Liver (tissue), 8 donors: ENCODE measurements at regions not wholly inside any gene's neighbourhood (a gene's known extent, or its start where the extent isn't known, plus 50 kb on each side); places are given as distances from the start of the nearest gene placed in this dataset.

Source experiments
- DNase-seq: peaks from one replicate; pipeline ENCODE4 v3.0.0-alpha.2; 2017; ENCODE audit warnings: low spot score
- H3K27ac ChIP-seq, 2 donors: one replicate each; pipeline ENCODE4 v1.7.0; 2013; ENCODE audit warnings: inconsistent platforms in 2 of 2, low read length in 2 of 2, control low read depth in 1 of 2, low read depth in 1 of 2, mild to moderate bottlenecking in 1 of 2
- H3K27me3 ChIP-seq, 4 donors: one replicate each; pipeline versions ENCODE4 v1.6.1 to v1.7.0; 2013; ENCODE audit warnings: low read length in 3 of 4, inconsistent platforms in 1 of 4, mild to moderate bottlenecking in 1 of 4, moderate library complexity in 1 of 4; ENCODE audit not compliant: control insufficient read depth in 4 of 4, insufficient read depth in 4 of 4
- H3K36me3 ChIP-seq, 4 donors: one replicate each; pipeline versions ENCODE4 v1.6.1 to v1.7.0; 2013; ENCODE audit warnings: low read length in 3 of 4, mild to moderate bottlenecking in 3 of 4, low read depth in 1 of 4, moderate library complexity in 1 of 4; ENCODE audit not compliant: control insufficient read depth in 4 of 4, insufficient read depth in 3 of 4
- H3K4me1 ChIP-seq, 4 donors: one replicate each; pipeline versions ENCODE4 v1.6.1 to v1.7.0; 2013; ENCODE audit warnings: low read length in 3 of 4, mild to moderate bottlenecking in 3 of 4, moderate library complexity in 1 of 4; ENCODE audit not compliant: control insufficient read depth in 4 of 4, insufficient read depth in 4 of 4
- H3K4me3 ChIP-seq, 3 donors: one replicate each; pipeline versions ENCODE4 v1.6.1 to v1.7.0; 2013; ENCODE audit warnings: low read length in 3 of 3, control low read depth in 1 of 3, low read depth in 1 of 3, mild to moderate bottlenecking in 1 of 3
- H3K9ac ChIP-seq, 2 donors: one replicate each; pipeline ENCODE4 v1.7.0; 2013; ENCODE audit warnings: low read length in 2 of 2, mild to moderate bottlenecking in 2 of 2, moderate library complexity in 2 of 2, control low read depth in 1 of 2, low read depth in 1 of 2
- H3K9me3 ChIP-seq, 4 donors: one replicate each; pipeline versions ENCODE4 v1.6.1 to v1.7.0; 2013; ENCODE audit warnings: low read length in 3 of 4; ENCODE audit not compliant: control insufficient read depth in 4 of 4
- ATF3 ChIP-seq: IDR thresholded peaks from 2 replicates; pipeline ENCODE4 v1.6.1; 2016; ENCODE audit warnings: antibody characterized with exemption
- CTCF ChIP-seq: fragments of 150-350 bp; IDR thresholded peaks from 2 replicates; pipeline ENCODE4 v1.5.1; 2017; ENCODE audit warnings: improper control_type of control experiment, low read depth, low read length; ENCODE audit not compliant: missing input control
- EGR1 ChIP-seq, 2 donors: IDR thresholded peaks; 2 replicates each; pipeline ENCODE4 v1.6.1; 2016 to 2018; ENCODE audit warnings: antibody characterized with exemption in 2 of 2, low read depth in 2 of 2
- FOXA1 ChIP-seq: IDR thresholded peaks from 2 replicates; pipeline ENCODE4 v1.6.1; 2016; ENCODE audit warnings: antibody characterized with exemption
- FOXA2 ChIP-seq: IDR thresholded peaks from 2 replicates; pipeline ENCODE4 v1.6.1; 2016; ENCODE audit warnings: antibody characterized with exemption
- HNF4A ChIP-seq, 2 donors: conservative IDR thresholded peaks; 2 replicates each; pipeline ENCODE4 v1.6.1; 2016; ENCODE audit warnings: antibody characterized with exemption in 2 of 2, mild to moderate bottlenecking in 2 of 2
- JUND ChIP-seq, 2 donors: IDR thresholded peaks; 2 replicates each; pipeline ENCODE4 v1.6.1; 2016; ENCODE audit warnings: antibody characterized with exemption in 2 of 2
- NR2F2 ChIP-seq: IDR thresholded peaks from 2 replicates; pipeline ENCODE4 v1.6.1; 2016; ENCODE audit warnings: antibody characterized with exemption
- RAD21 ChIP-seq, 2 donors: IDR thresholded peaks; 2 replicates each; pipeline ENCODE4 v1.6.1; 2016; ENCODE audit warnings: antibody characterized with exemption in 2 of 2, mild to moderate bottlenecking in 2 of 2
- RXRA ChIP-seq, 2 donors: IDR thresholded peaks; 2 replicates each; pipeline ENCODE4 v1.6.1; 2017 to 2018; ENCODE audit warnings: antibody characterized with exemption in 2 of 2, mild to moderate bottlenecking in 1 of 2
- SP1 ChIP-seq: IDR thresholded peaks from 2 replicates; pipeline ENCODE4 v1.6.1; 2018; ENCODE audit warnings: antibody characterized with exemption, mild to moderate bottlenecking
- TAF1 ChIP-seq: conservative IDR thresholded peaks from 2 replicates; pipeline ENCODE4 v1.6.1; 2016; ENCODE audit warnings: antibody characterized with exemption, mild to moderate bottlenecking
- ZBTB33 ChIP-seq: IDR thresholded peaks from 2 replicates; pipeline ENCODE4 v1.6.1; 2016; ENCODE audit warnings: antibody characterized with exemption
- WGBS: extraction: QIAGEN DNeasy Blood & Tissue Kit; methylation state at CpG from one replicate; pipeline ENCODE4 v1.1.7; 2013; 5-methylcytosine and 5-hydroxymethylcytosine counted together
- donor health status: healthy.
- donor health status: healthy.
- donor health status: healthy.
- donor health status: healthy.
- donor health status: healthy.

- DNase-seq, result no peak
- Histone ChIP-seq H3K27ac (no peak overlapping the region), H3K36me3 (no peaks in the 10 kb centered on the region), H3K9ac (no peak overlapping the region), H3K9me3 (no peaks in the 10 kb centered on the region), H3K4me3 (no peak overlapping the region), H3K4me1 (peaks cover 0 to 2% (median 0%) of the 10 kb centered on the region in 4 donors), H3K27me3 (peaks cover 0 to 3% (median 0%) of the 10 kb centered on the region in 4 donors)
- 85% methylated on average over 2 of the region's 2 CpGs for WGBS
- TF ChIP-seq ATF3 (no peak), RXRA (IDR thresholded peaks at IDR 0.05) (no peak), SP1 (no peak), EGR1 (IDR thresholded peaks at IDR 0.05; ENCODE audit: low read depth in 2 of 2) (no peak), CTCF (no peak), FOXA1 (no peak), HNF4A (conservative IDR thresholded peaks at IDR 0.05) (no peak), NR2F2 (no peak), TAF1 (no peak), ZBTB33 (no peak), JUND (IDR thresholded peaks at IDR 0.05) (no peak)
These were observed 119.7 kb upstream of the ADAMTS5 start for GRCh38 chr21:27086630-27087029.

- no peak for TF ChIP-seq RAD21 (IDR thresholded peaks at IDR 0.05)
- no peak for TF ChIP-seq EGR1 (IDR thresholded peaks at IDR 0.05; ENCODE audit: low read depth in 2 of 2)
- TF ChIP-seq JUND (IDR thresholded peaks at IDR 0.05), result no peak
- WGBS, result 62% methylated on average over 6 of the region's 6 CpGs
- Histone ChIP-seq H3K4me3 (no peak overlapping the region), H3K36me3 (no peaks in the 10 kb centered on the region), H3K9ac (no peak overlapping the region), H3K27ac (no peak overlapping the region), H3K9me3 (no peaks in the 10 kb centered on the region), H3K27me3 (peaks cover 0 to 3% (median 0%) of the 10 kb centered on the region in 4 donors), H3K4me1 (peaks cover 0 to 2% (median 0%) of the 10 kb centered on the region in 4 donors)
- DNase-seq, result no peak
These were observed 119.3 kb upstream of the ADAMTS5 start for GRCh38 chr21:27086186-27086585.

- Histone ChIP-seq H3K4me3 (no peak overlapping the region), H3K4me1 (peaks cover 0 to under 1% (median 0%) of the 10 kb centered on the region in 4 donors), H3K9me3 (no peaks in the 10 kb centered on the region), H3K36me3 (no peaks in the 10 kb centered on the region), H3K27me3 (peaks cover 0 to 3% (median 0%) of the 10 kb centered on the region in 4 donors), H3K27ac (no peak overlapping the region), H3K9ac (no peak overlapping the region)
- no peak for DNase-seq
- TF ChIP-seq FOXA2 (no peak), SP1 (no peak)
- 88% methylated on average over 1 of the region's 1 CpG for WGBS
These were observed 118.5 kb upstream of the ADAMTS5 start for GRCh38 chr21:27085387-27085786.
